GM19397 (cell line): ENCODE measurements at regions not wholly inside any gene's neighbourhood (a gene's known extent, or its start where the extent isn't known, plus 50 kb on each side); places are given as distances from the start of the nearest gene placed in this dataset.

ENCODE experiments used
- ATAC-seq: cut with Tn5 transposase; IDR thresholded peaks from one replicate; pipeline ENCODE4 v1.9.1; 2021; ENCODE audit warnings: mild to moderate bottlenecking, moderate library complexity; ENCODE audit not compliant: unreplicated experiment

GRCh38 chr21:43277481-43278351 is 108.9 kb downstream of the CRYAA start:
- no peak for ATAC-seq

- no peak for ATAC-seq
Observed at GRCh38 chr21:43276811-43277210, 108.0 kb downstream of the CRYAA start.

GRCh38 chr21:43275421-43276211 is 106.8 kb downstream of the CRYAA start:
- ATAC-seq = no peak

- ATAC-seq = no peak
Observed at GRCh38 chr21:43274946-43275310, 106.1 kb downstream of the CRYAA start.

- no peak for ATAC-seq
Observed at GRCh38 chr21:43274022-43274945, 105.5 kb downstream of the CRYAA start.

- no peak for ATAC-seq
Observed at GRCh38 chr21:43273708-43274021, 104.9 kb downstream of the CRYAA start.

- no peak for ATAC-seq
Observed at GRCh38 chr21:43273016-43273707, 104.4 kb downstream of the CRYAA start.

GRCh38 chr21:43272591-43272990 is 103.8 kb downstream of the CRYAA start:
- ATAC-seq = no peak

- ATAC-seq = no peak
Observed at GRCh38 chr21:43271452-43272020, 102.7 kb downstream of the CRYAA start.

- ATAC-seq = no peak
Observed at GRCh38 chr21:43270800-43271301, 102.0 kb downstream of the CRYAA start.

- no peak for ATAC-seq
Observed at GRCh38 chr21:43269957-43270705, 101.3 kb downstream of the CRYAA start.

GRCh38 chr21:43269440-43269839 is 100.6 kb downstream of the CRYAA start:
- no peak for ATAC-seq

- no peak for ATAC-seq
Observed at GRCh38 chr21:43268804-43269186, 100.0 kb downstream of the CRYAA start.

GRCh38 chr21:43268086-43268803 is 99.4 kb downstream of the CRYAA start:
- ATAC-seq = no peak

- ATAC-seq = no peak
Observed at GRCh38 chr21:43267391-43268085, 98.7 kb downstream of the CRYAA start.

- no peak for ATAC-seq
Observed at GRCh38 chr21:43266534-43266933, 97.7 kb downstream of the CRYAA start.

GRCh38 chr21:43262427-43262826 is 93.6 kb downstream of the CRYAA start:
- no peak for ATAC-seq
